H1 (cell line): ENCODE measurements at regions not wholly inside any gene's neighbourhood (a gene's known extent, or its start where the extent isn't known, plus 50 kb on each side); places are given as distances from the start of the nearest gene placed in this dataset.

ENCODE experiments used
- CTCF ChIA-PET: fragments of 300-600 bp; sonication (Branson Sonifier 250); formaldehyde crosslinking; loops from one replicate; lab custom pipeline; 2021; ENCODE audit not compliant: partially characterized antibody; lab: Charles Lee
- POLR2A ChIA-PET: fragments of 300-600 bp; sonication (Branson Sonifier 250); formaldehyde crosslinking; loops from one replicate; lab custom pipeline; 2021; ENCODE audit warnings: inconsistent platforms; ENCODE audit not compliant: partially characterized antibody; lab: Charles Lee
- DNase-seq, 2 experiments: peaks; one replicate each; pipeline versions ENCODE4 v3.0.0 to v3.0.0-alpha.2; 2010 to 2022; ENCODE audit warnings: low spot score in 2 of 2, low read depth in 1 of 2, mixed read lengths in 1 of 2
- FAIRE-seq: peaks from 2 replicates; lab custom pipeline; 2011; peaks lifted over from hg19 to GRCh38; lab: Jason Lieb, UNC
- H2AFZ ChIP-seq: 2 replicates; pipeline ENCODE4 v1.8.1; 2012; ENCODE audit warnings: low read length, inconsistent platforms
- H2AK5ac ChIP-seq: 2 replicates; pipeline ENCODE4 v1.6.1; 2013; ENCODE audit warnings: low read depth, low read length
- H2BK120ac ChIP-seq: replicated peaks from 2 replicates; pipeline ENCODE3; 2013; ENCODE audit warnings: low read depth, low read length, inconsistent platforms
- H2BK12ac ChIP-seq: 2 replicates; pipeline ENCODE4 v1.6.1; 2013; ENCODE audit warnings: low read depth, low read length
- H2BK15ac ChIP-seq: 2 replicates; pipeline ENCODE4 v1.6.1; 2013; ENCODE audit warnings: low read length
- H2BK20ac ChIP-seq: 2 replicates; pipeline ENCODE4 v1.6.1; 2013; ENCODE audit warnings: low read length
- H2BK5ac ChIP-seq: 2 replicates; pipeline ENCODE4 v1.6.1; 2013; ENCODE audit warnings: low read depth, low read length
- H3K14ac ChIP-seq: 2 replicates; pipeline ENCODE4 v1.6.1; 2013; ENCODE audit warnings: inconsistent platforms; ENCODE audit not compliant: insufficient read length
- H3K18ac ChIP-seq: 2 replicates; pipeline ENCODE4 v1.6.1; 2013; ENCODE audit warnings: low read length; ENCODE audit errors: extremely low read depth
- H3K23ac ChIP-seq: 2 replicates; pipeline ENCODE4 v1.6.1; 2013; ENCODE audit warnings: inconsistent platforms; ENCODE audit not compliant: insufficient read length
- H3K23me2 ChIP-seq: 2 replicates; pipeline ENCODE4 v1.6.1; 2013; ENCODE audit warnings: low read depth, low read length
- H3K27ac ChIP-seq: 2 replicates; pipeline ENCODE4 v1.6.1; 2011; ENCODE audit warnings: low read depth, low read length, inconsistent platforms
- H3K27me3 ChIP-seq, 4 experiments: replicated peaks in 1 of 4; 1 replicate in 1 of 4; 2 replicates in 3 of 4; pipeline versions ENCODE4 v1.6.1 to v1.8.1; 2011 to 2013; ENCODE audit warnings: low read length in 3 of 4, mild to moderate bottlenecking in 3 of 4, inconsistent platforms in 2 of 4, mixed read lengths in 2 of 4, moderate library complexity in 1 of 4; ENCODE audit not compliant: control insufficient read depth in 3 of 4, insufficient read depth in 3 of 4; ENCODE audit errors: extremely low read depth in 1 of 4
- H3K36me3 ChIP-seq, 4 experiments: 2 replicates each; pipeline versions ENCODE4 v1.6.1 to v1.8.1; 2011 to 2013; ENCODE audit warnings: mild to moderate bottlenecking in 4 of 4, low read length in 3 of 4, moderate library complexity in 2 of 4, control low read depth in 1 of 4, inconsistent platforms in 1 of 4; ENCODE audit not compliant: insufficient read depth in 4 of 4, control insufficient read depth in 2 of 4
- H3K4ac ChIP-seq: replicated peaks from 2 replicates; pipeline ENCODE3; 2013; ENCODE audit warnings: low read length, low read depth, mixed read lengths, inconsistent platforms; ENCODE audit not compliant: insufficient read length
- H3K4me1 ChIP-seq, 4 experiments: replicated peaks in 1 of 4; 1 replicate in 1 of 4; 2 replicates in 3 of 4; pipeline versions ENCODE4 v1.6.1 to v1.8.1; 2011 to 2013; ENCODE audit warnings: low read length in 3 of 4, inconsistent platforms in 2 of 4, mixed read lengths in 1 of 4; ENCODE audit not compliant: insufficient read depth in 4 of 4, control insufficient read depth in 3 of 4
- H3K4me2 ChIP-seq, 2 experiments: 2 replicates each; pipeline versions ENCODE4 v1.6.1 to v1.8.1; 2011 to 2013; ENCODE audit warnings: low read depth in 2 of 2, low read length in 2 of 2, control low read depth in 1 of 2, inconsistent platforms in 1 of 2, mild to moderate bottlenecking in 1 of 2; ENCODE audit not compliant: insufficient read depth in 1 of 2
- H3K4me3 ChIP-seq, 4 experiments: fragments of 200-600, 300-600 bp in 1 of 4; sonication (generic), shearing (Covaris generic), sonication (Bioruptor Twin) in 1 of 4; 2 replicates each; pipeline versions ENCODE4 v1.5.1 to v1.8.1; 2011 to 2016; ENCODE audit warnings: low read length in 4 of 4, low read depth in 3 of 4, control low read depth in 2 of 4, inconsistent platforms in 2 of 4, mild to moderate bottlenecking in 2 of 4, mixed read lengths in 1 of 4, moderate library complexity in 1 of 4; ENCODE audit not compliant: insufficient read depth in 2 of 4; ENCODE audit errors: extremely low read depth in 1 of 4
- H3K56ac ChIP-seq: replicated peaks from 2 replicates; pipeline ENCODE3; 2013; ENCODE audit warnings: low read depth, mild to moderate bottlenecking, mixed read lengths, low read length, inconsistent platforms; ENCODE audit not compliant: insufficient read length
- H3K79me1 ChIP-seq: 2 replicates; pipeline ENCODE4 v1.6.1; 2013; ENCODE audit warnings: low read depth, low read length, control low read depth
- H3K79me2 ChIP-seq, 2 experiments: 2 replicates each; pipeline versions ENCODE4 v1.6.1 to v1.8.1; 2012 to 2013; ENCODE audit warnings: low read length in 2 of 2, mild to moderate bottlenecking in 2 of 2, inconsistent platforms in 1 of 2; ENCODE audit not compliant: insufficient read depth in 2 of 2, control insufficient read depth in 1 of 2
- H3K9ac ChIP-seq, 4 experiments: replicated peaks in 1 of 4; 1 replicate in 1 of 4; 2 replicates in 3 of 4; pipeline versions ENCODE4 v1.6.1 to v1.8.1; 2011 to 2013; ENCODE audit warnings: low read depth in 3 of 4, low read length in 3 of 4, control low read depth in 2 of 4, mild to moderate bottlenecking in 2 of 4, moderate library complexity in 2 of 4, inconsistent platforms in 1 of 4; ENCODE audit errors: extremely low read depth in 1 of 4
- H3K9me3 ChIP-seq, 2 experiments: 2 replicates each; pipeline versions ENCODE4 v1.6.1 to v1.8.1; 2012 to 2013; ENCODE audit warnings: mild to moderate bottlenecking in 2 of 2, moderate library complexity in 2 of 2, control low read depth in 1 of 2, inconsistent platforms in 1 of 2, low read depth in 1 of 2, low read length in 1 of 2, mixed read lengths in 1 of 2; ENCODE audit not compliant: insufficient read depth in 2 of 2
- H4K20me1 ChIP-seq, 2 experiments: replicated peaks in 1 of 2; 2 replicates each; pipeline versions ENCODE3 to v1.8.1; 2011 to 2013; ENCODE audit warnings: inconsistent platforms in 2 of 2, low read length in 2 of 2, mild to moderate bottlenecking in 1 of 2; ENCODE audit not compliant: insufficient read depth in 2 of 2, control insufficient read depth in 1 of 2
- H4K5ac ChIP-seq: 2 replicates; pipeline ENCODE4 v1.6.1; 2013; ENCODE audit warnings: low read length, low read depth, mixed read lengths, inconsistent platforms; ENCODE audit not compliant: insufficient read length
- H4K8ac ChIP-seq: 2 replicates; pipeline ENCODE4 v1.8.0; 2013; ENCODE audit warnings: mild to moderate bottlenecking, moderate library complexity, low read length, inconsistent platforms; ENCODE audit not compliant: insufficient read depth; ENCODE audit errors: extremely low read depth
- H4K91ac ChIP-seq: replicated peaks from 2 replicates; pipeline ENCODE3; 2013; ENCODE audit warnings: low read length, mixed read lengths, inconsistent platforms; ENCODE audit not compliant: insufficient read length
- BACH1 ChIP-seq: IDR thresholded peaks from 2 replicates; pipeline ENCODE4 v1.6.1; 2012; ENCODE audit warnings: low read length, improper control_type of control experiment
- BRCA1 ChIP-seq: IDR thresholded peaks from 2 replicates; pipeline ENCODE4 v1.6.1; 2012; ENCODE audit warnings: low read depth, low read length, improper control_type of control experiment
- CHD1 ChIP-seq: IDR thresholded peaks from 2 replicates; pipeline ENCODE4 v1.6.1; 2012; ENCODE audit warnings: low read depth, low read length, improper control_type of control experiment
- JUN ChIP-seq: IDR thresholded peaks from 2 replicates; pipeline ENCODE4 v1.6.1; 2011; ENCODE audit warnings: low read depth, mild to moderate bottlenecking, improper control_type of control experiment, low read length
- NANOG ChIP-seq: IDR thresholded peaks from 2 replicates; pipeline ENCODE4 v1.6.1; 2011; ENCODE audit warnings: low read length, low read depth, mild to moderate bottlenecking, inconsistent platforms; ENCODE audit not compliant: insufficient read depth, poor library complexity, severe bottlenecking
- NRF1 ChIP-seq: IDR thresholded peaks from 2 replicates; pipeline ENCODE4 v1.6.1; 2011; ENCODE audit warnings: mild to moderate bottlenecking, low read depth, low read length, improper control_type of control experiment
- RNF2 ChIP-seq: fragments of 200-900, 300-1000 bp; sonication (generic); IDR thresholded peaks from 2 replicates; pipeline ENCODE4 v1.7.1; 2016; ENCODE audit warnings: borderline replicate concordance, low read depth, mild to moderate bottlenecking, antibody characterized with exemption, low read length; ENCODE audit not compliant: poor library complexity, severe bottlenecking; ENCODE audit errors: missing control alignments
- SIN3A ChIP-seq, 2 experiments: IDR thresholded peaks in 1 of 2; conservative IDR thresholded peaks in 1 of 2; 2 replicates each; pipeline ENCODE4 v1.6.1; 2011 to 2012; ENCODE audit warnings: low read length in 2 of 2, improper control_type of control experiment in 1 of 2, low read depth in 1 of 2, mild to moderate bottlenecking in 1 of 2
- SP2 ChIP-seq: IDR thresholded peaks from 2 replicates; pipeline ENCODE4 v1.6.1; 2012; ENCODE audit warnings: mild to moderate bottlenecking, low read length, inconsistent platforms
- YY1 ChIP-seq: IDR thresholded peaks from 2 replicates; pipeline ENCODE4 v1.6.1; 2011; ENCODE audit warnings: low read depth, mild to moderate bottlenecking, low read length
- WGBS, 2 experiments: shearing (Covaris generic) in 1 of 2; methylation state at CpG; one replicate each; pipeline versions ENCODE4 v1.1.6 to v1.1.7; 2013 to 2015; ENCODE audit warnings: low lambda C conversion rate in 2 of 2, mixed read lengths in 2 of 2, inconsistent platforms in 1 of 2, low coverage in 1 of 2, missing lambda C conversion rate in 1 of 2; ENCODE audit not compliant: insufficient replicate concordance in 2 of 2, insufficient coverage in 1 of 2, insufficient read length in 1 of 2; ENCODE audit errors: extremely low coverage in 1 of 2, missing lambda C conversion rate in 1 of 2; 5-methylcytosine and 5-hydroxymethylcytosine counted together

DNA sequence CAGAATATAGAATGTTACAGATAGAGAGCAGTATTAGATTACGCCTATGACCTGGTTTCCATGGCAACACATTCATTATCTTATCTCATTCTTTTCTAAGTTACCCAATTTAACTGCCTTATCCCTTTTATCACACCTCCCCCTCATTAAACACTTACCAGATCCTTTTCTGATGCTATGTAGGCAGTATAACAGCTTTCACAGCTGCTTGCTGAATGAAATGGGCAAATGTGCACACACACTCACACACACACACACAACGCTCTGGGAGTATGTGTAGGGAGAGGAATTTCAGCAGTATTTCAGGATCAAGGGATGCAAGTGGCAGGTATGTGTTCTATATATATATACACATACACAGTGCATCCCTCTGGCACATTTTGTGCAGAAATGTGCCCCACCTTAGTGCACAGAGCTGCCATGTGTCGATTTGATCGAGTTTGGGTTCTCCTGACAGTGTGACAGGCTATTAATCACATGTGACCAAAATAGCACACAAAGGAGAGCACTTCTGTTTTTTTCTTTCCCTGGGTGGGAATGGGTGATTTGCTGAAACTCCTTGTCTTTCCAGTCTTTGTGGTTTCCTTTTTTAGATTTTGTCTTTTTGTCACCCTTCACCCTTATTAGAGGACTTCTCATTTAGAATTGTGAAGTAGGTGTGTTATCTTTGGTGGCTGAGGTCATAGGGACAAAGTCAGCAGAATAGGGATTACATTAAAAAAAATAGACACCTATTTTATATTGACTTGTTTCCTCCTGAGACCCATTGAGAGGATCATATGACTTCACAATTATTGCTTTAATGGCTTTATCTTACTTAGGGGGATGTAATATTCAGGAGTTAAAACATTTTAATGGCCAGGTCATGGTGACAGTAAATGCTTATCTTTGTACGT is 553.7 kb downstream of the PDCD6IP start:
- no peak for TF ChIP-seq YY1
- no peak for TF ChIP-seq SIN3A (conservative IDR thresholded peaks at IDR 0.05 in 1 of 2, IDR thresholded peaks at IDR 0.05 in 1 of 2; ENCODE audit: low read depth in 1 of 2, low read length in 2 of 2)
- TF ChIP-seq BRCA1: no peak
- TF ChIP-seq BACH1: no peak
- TF ChIP-seq RNF2: no peak
- TF ChIP-seq NANOG: no peak
- TF ChIP-seq SP2: no peak
- no peak for TF ChIP-seq CHD1
- no peak for TF ChIP-seq JUN
- no peak for TF ChIP-seq NRF1
- FAIRE-seq (no peak), DNase-seq (no peak)
- Histone ChIP-seq H3K79me2 (no peaks in the 10 kb centered on the region), H3K23ac (no peak overlapping the region), H2BK12ac (no peak overlapping the region), H2BK120ac (no peak overlapping the region), H2BK20ac (no peak overlapping the region), H2BK15ac (no peak overlapping the region), H2BK5ac (no peak overlapping the region), H3K4me2 (no peak overlapping the region), H2AFZ (no peak overlapping the region), H3K18ac (no peak overlapping the region), H4K8ac (no peak overlapping the region), H3K56ac (no peak overlapping the region), H3K27ac (no peak overlapping the region), H3K9ac (no peak overlapping the region), H3K9me3 (no peaks in the 10 kb centered on the region), H3K79me1 (no peaks in the 10 kb centered on the region), H4K5ac (no peak overlapping the region), H3K14ac (no peak overlapping the region), H3K27me3 (no peaks in the 10 kb centered on the region), H2AK5ac (no peak overlapping the region), H3K4me3 (no peak overlapping the region), H3K4me1 (no peaks in the 10 kb centered on the region), H3K36me3 (no peaks in the 10 kb centered on the region), H3K4ac (no peak overlapping the region), H4K20me1 (no peaks in the 10 kb centered on the region), H3K23me2 (no peaks in the 10 kb centered on the region), H4K91ac (no peak overlapping the region)
- WGBS, 2 experiments: 86% methylated on average over 5 of the region's 5 CpGs; no CpG with 5 or more reads in 1 of the 2 experiments
- ChIA-PET CTCF (no interaction called here), POLR2A (no interaction called here)
